B cell (primary cell): ENCODE measurements at regions not wholly inside any gene's neighbourhood (a gene's known extent, or its start where the extent isn't known, plus 50 kb on each side); places are given as distances from the start of the nearest gene placed in this dataset.

ENCODE experiments used
- ATAC-seq: fragments of 200-7000 bp; cut with Tn5 transposase; one replicate; pipeline ENCODE4 v1.10.0; 2021; ENCODE audit warnings: low read depth, mild to moderate bottlenecking, moderate number of reproducible peaks, moderate library complexity
- CTCF ChIA-PET: fragments of 350-600 bp; sonication (Branson Sonifier 250); formaldehyde crosslinking; loops from one replicate; lab custom pipeline; 2021; ENCODE audit warnings: antibody characterized with exemption, inconsistent platforms; lab: Charles Lee
- POLR2A ChIA-PET: fragments of 350-600 bp; sonication (Branson Sonifier 250); formaldehyde crosslinking; loops from one replicate; lab custom pipeline; 2021; ENCODE audit warnings: antibody characterized with exemption; lab: Charles Lee
- DNase-seq: peaks from one replicate; pipeline ENCODE4 v3.0.0; 2013
- H2AFZ ChIP-seq: 2 replicates; pipeline ENCODE4 v1.6.1; 2012; ENCODE audit warnings: mild to moderate bottlenecking, low read depth, low read length; ENCODE audit not compliant: insufficient read depth, poor library complexity, severe bottlenecking
- H3K27ac ChIP-seq, 2 donors: 1 replicate in 1 of 2; 2 replicates in 1 of 2; pipeline ENCODE4 v1.5.1; 2012 to 2013; ENCODE audit warnings: low read length in 2 of 2, mild to moderate bottlenecking in 2 of 2, moderate library complexity in 1 of 2
- H3K27me3 ChIP-seq, 4 experiments: fragments of 200-600 bp in 1 of 4; sonication (generic) in 1 of 4; replicated peaks in 1 of 4; 1 replicate in 2 of 4; 2 replicates in 2 of 4; pipeline versions ENCODE4 v1.6.1 to v1.7.0; 2013 to 2016; ENCODE audit warnings: low read length in 3 of 4, mild to moderate bottlenecking in 2 of 4, mixed read lengths in 1 of 4, moderate library complexity in 1 of 4; ENCODE audit not compliant: insufficient read depth in 4 of 4, control insufficient read depth in 3 of 4; ENCODE audit errors: control extremely low read depth in 1 of 4
- H3K36me3 ChIP-seq, 2 experiments: replicated peaks in 1 of 2; 1 replicate in 1 of 2; 2 replicates in 1 of 2; pipeline versions ENCODE4 v1.6.1 to v1.7.1; 2013; ENCODE audit warnings: low read length in 1 of 2; ENCODE audit not compliant: insufficient read depth in 2 of 2, control insufficient read depth in 1 of 2; ENCODE audit errors: control extremely low read depth in 1 of 2, extremely low read depth in 1 of 2
- H3K4me1 ChIP-seq, 2 donors: fragments of 200-600 bp in 1 of 2; sonication (generic) in 1 of 2; 1 replicate in 1 of 2; 2 replicates in 1 of 2; pipeline versions ENCODE4 v1.5.1 to v1.6.1; 2013 to 2017; ENCODE audit warnings: low read length in 2 of 2; ENCODE audit not compliant: control insufficient read depth in 2 of 2, insufficient read depth in 2 of 2
- H3K4me2 ChIP-seq: replicated peaks from 2 replicates; pipeline ENCODE3; 2012; ENCODE audit warnings: mild to moderate bottlenecking, low read depth, low read length; ENCODE audit not compliant: poor library complexity, severe bottlenecking
- H3K4me3 ChIP-seq, 5 experiments: fragments of 200-600 bp in 1 of 5; sonication (generic) in 1 of 5; 1 replicate in 3 of 5; 2 replicates in 2 of 5; pipeline versions ENCODE4 v1.5.1 to v1.7.0; 2011 to 2016; ENCODE audit warnings: low read length in 4 of 5, mild to moderate bottlenecking in 4 of 5, low read depth in 2 of 5, control low read depth in 1 of 5, moderate library complexity in 1 of 5; ENCODE audit not compliant: insufficient read depth in 1 of 5; ENCODE audit errors: control extremely low read depth in 1 of 5, extremely low read depth in 1 of 5
- H3K79me2 ChIP-seq: fragments of 200-600 bp; sonication (generic); one replicate; pipeline ENCODE4 v1.6.0; 2016; ENCODE audit warnings: low read length; ENCODE audit not compliant: control insufficient read depth, insufficient read depth
- H3K9ac ChIP-seq: fragments of 200-600 bp; sonication (generic); 2 replicates; pipeline ENCODE4 v1.6.1; 2017; ENCODE audit warnings: mild to moderate bottlenecking, low read length, moderate library complexity
- H3K9me3 ChIP-seq, 3 donors: one replicate each; pipeline versions ENCODE4 v1.6.1 to v1.7.1; 2013; ENCODE audit warnings: low read length in 2 of 3; ENCODE audit not compliant: control insufficient read depth in 2 of 3, insufficient read depth in 1 of 3; ENCODE audit errors: control extremely low read depth in 1 of 3
- H4K20me1 ChIP-seq: 2 replicates; pipeline ENCODE4 v1.6.0; 2012; ENCODE audit warnings: mild to moderate bottlenecking, low read length; ENCODE audit not compliant: insufficient read depth, control insufficient read depth, poor library complexity, severe bottlenecking
- H3K27ac Mint-ChIP-seq: one replicate; pipeline ENCODE4 v1.8.0; 2021; ENCODE audit warnings: mixed read lengths
- H3K27me3 Mint-ChIP-seq: one replicate; pipeline ENCODE4 v1.8.0; 2021; ENCODE audit warnings: mixed read lengths
- H3K4me1 Mint-ChIP-seq: one replicate; pipeline ENCODE4 v1.8.0; 2021; ENCODE audit warnings: mixed read lengths
- H3K4me3 Mint-ChIP-seq: one replicate; pipeline ENCODE4 v1.8.0; 2021; ENCODE audit warnings: mixed read lengths
- H3K9me3 Mint-ChIP-seq: one replicate; pipeline ENCODE4 v1.8.0; 2022; ENCODE audit warnings: mixed read lengths; ENCODE audit not compliant: insufficient read depth
- CTCF ChIP-seq: fragments of 200-600 bp; IDR thresholded peaks from one replicate; pipeline ENCODE4 v1.8.0; 2022; ENCODE audit warnings: antibody characterized with exemption, mild to moderate bottlenecking
- EZH2 ChIP-seq: IDR thresholded peaks from 2 replicates; pipeline ENCODE4 v1.6.1; 2012; ENCODE audit warnings: borderline replicate concordance, low read depth, mild to moderate bottlenecking, moderate library complexity, low read length; ENCODE audit not compliant: insufficient read depth, poor library complexity, severe bottlenecking
- WGBS: methylation state at CpG from one replicate; pipeline ENCODE4 v1.1.5; 2013; ENCODE audit warnings: missing lambda C conversion rate; ENCODE audit not compliant: insufficient coverage; 5-methylcytosine and 5-hydroxymethylcytosine counted together
- intact Hi-C: fragments of 100-400 bp; cut with micrococcal nuclease; formaldehyde crosslinking; loops from one replicate; pipeline ENCODE4 v1.10.0; 2022

DNA sequence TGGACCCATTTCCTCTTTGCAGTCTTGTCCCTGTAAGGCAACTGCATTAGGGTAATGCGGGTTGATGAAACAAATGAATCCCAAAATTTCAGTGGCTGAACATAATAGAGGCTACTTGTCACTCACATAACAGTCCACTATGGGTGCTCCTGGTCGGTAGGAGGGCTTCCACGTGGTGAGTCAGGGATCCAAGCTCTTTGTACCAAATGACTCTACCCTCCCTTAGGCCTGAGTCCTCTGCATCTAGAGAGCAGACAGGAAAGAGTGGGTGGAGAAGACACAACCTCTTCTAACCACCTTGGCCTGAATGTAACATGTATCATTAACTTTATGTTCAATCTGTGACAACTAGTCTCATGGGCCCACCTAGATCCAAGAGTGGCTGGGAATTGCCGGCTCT is 86.2 kb upstream of the HAAO start:
- H3K27ac ChIP-seq: no peak overlapping the region
- Mint-ChIP-seq H3K4me1 (peaks cover 3% of the 10 kb centered on the region), H3K4me3 (no peak overlapping the region), H3K9me3 (no peaks in the 10 kb centered on the region), H3K27me3 (no peaks in the 10 kb centered on the region), H3K27ac (no peak overlapping the region)
- POLR2A ChIA-PET: no interaction called here
- no peaks in the 10 kb centered on the region for H3K36me3 ChIP-seq
- H3K4me2 ChIP-seq: no peak overlapping the region
- no peaks in the 10 kb centered on the region for H4K20me1 ChIP-seq
- H3K9ac ChIP-seq: no peak overlapping the region
- TF ChIP-seq EZH2 (no peak), CTCF (no peak)
- no peaks in the 10 kb centered on the region for H3K27me3 ChIP-seq
- intact Hi-C loops: no loop called here
- no peak overlapping the region for H3K4me3 ChIP-seq
- H2AFZ ChIP-seq: no peak overlapping the region
- CTCF ChIA-PET: no interaction called here
- H3K79me2 ChIP-seq: no peaks in the 10 kb centered on the region
- ATAC-seq: no peak
- no peak for DNase-seq
- H3K9me3 ChIP-seq: no peaks in the 10 kb centered on the region
- no peaks in the 10 kb centered on the region for H3K4me1 ChIP-seq
- 91% methylated on average over 4 of the region's 4 CpGs for WGBS

- ChIA-PET POLR2A (no interaction called here), CTCF (no interaction called here)
- Histone ChIP-seq H3K79me2 (no peaks in the 10 kb centered on the region), H3K9me3 (no peaks in the 10 kb centered on the region), H3K27ac (no peak overlapping the region), H3K36me3 (no peaks in the 10 kb centered on the region), H2AFZ (no peak overlapping the region), H3K4me1 (no peaks in the 10 kb centered on the region), H3K9ac (no peak overlapping the region), H3K27me3 (no peaks in the 10 kb centered on the region), H3K4me2 (no peak overlapping the region), H4K20me1 (no peaks in the 10 kb centered on the region), H3K4me3 (no peak overlapping the region)
- TF ChIP-seq CTCF: no peak
- TF ChIP-seq EZH2: no peak
- intact Hi-C loops: no loop called here
- no peaks in the 10 kb centered on the region for H3K27me3 Mint-ChIP-seq
- H3K9me3 Mint-ChIP-seq: no peaks in the 10 kb centered on the region
- ATAC-seq: no peak
- no peak overlapping the region for H3K4me3 Mint-ChIP-seq
- peaks cover 3% of the 10 kb centered on the region for H3K4me1 Mint-ChIP-seq
- 100% methylated on average over 1 of the region's 1 CpG for WGBS
- no peak overlapping the region for H3K27ac Mint-ChIP-seq
- no peak for DNase-seq
These were observed 85.6 kb upstream of the HAAO start for GRCh38 chr2:42877936-42878335.
